IgD-negative memory B cell (primary cell): ENCODE measurements at regions not wholly inside any gene's neighbourhood (a gene's known extent, or its start where the extent isn't known, plus 50 kb on each side); places are given as distances from the start of the nearest gene placed in this dataset.

ENCODE experiments used
- H3K27ac Mint-ChIP-seq, 3 donors: one replicate each; pipeline ENCODE4 v1.8.0; 2020 to 2022; ENCODE audit warnings: mild to moderate bottlenecking in 3 of 3, mixed read lengths in 3 of 3, moderate library complexity in 1 of 3
- H3K27me3 Mint-ChIP-seq: one replicate; pipeline ENCODE4 v1.8.0; 2021; ENCODE audit warnings: mixed read lengths
- H3K36me3 Mint-ChIP-seq: one replicate; pipeline ENCODE4 v1.8.0; 2020; ENCODE audit warnings: mild to moderate bottlenecking, mixed read lengths
- H3K4me1 Mint-ChIP-seq, 3 donors: one replicate each; pipeline ENCODE4 v1.8.0; 2020 to 2022; ENCODE audit warnings: mixed read lengths in 3 of 3, mild to moderate bottlenecking in 1 of 3
- H3K4me3 Mint-ChIP-seq, 4 donors: one replicate each; pipeline ENCODE4 v1.8.0; 2020 to 2022; ENCODE audit warnings: mild to moderate bottlenecking in 4 of 4, mixed read lengths in 4 of 4, moderate library complexity in 3 of 4
- H3K9me3 Mint-ChIP-seq, 3 donors: one replicate each; pipeline ENCODE4 v1.8.0; 2020 to 2021; ENCODE audit warnings: mixed read lengths in 3 of 3, mild to moderate bottlenecking in 1 of 3

DNA sequence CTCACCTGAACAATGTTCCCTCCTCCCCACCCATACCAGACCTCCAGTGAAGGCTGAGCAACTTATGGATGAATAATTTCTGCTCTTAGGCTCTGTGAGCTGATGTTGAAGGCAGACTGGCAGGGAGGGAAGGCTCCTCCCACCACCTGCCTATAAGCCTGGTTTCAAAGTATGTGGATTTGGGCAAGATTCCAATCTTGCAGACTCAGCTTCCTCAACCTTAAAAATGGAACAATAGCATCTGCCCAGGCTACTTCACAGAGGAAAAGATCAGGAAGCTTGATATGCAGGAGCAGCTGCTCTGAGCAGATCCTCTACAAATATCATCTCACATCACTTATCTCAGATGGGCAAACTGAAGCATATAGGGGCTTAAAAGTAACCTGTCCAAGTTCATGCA, 112.2 kb downstream of the ZFP36L2 start:
- H3K27ac Mint-ChIP-seq, result peak overlapping the region in 2 of 3 donors; percentile 28 to 77
- peaks cover 5 to 6% (median 6%) of the 10 kb centered on the region in 3 donors for H3K4me1 Mint-ChIP-seq
- H3K9me3 Mint-ChIP-seq, result peaks cover 0 to 3% (median 0%) of the 10 kb centered on the region in 3 donors
- peaks cover 4% of the 10 kb centered on the region for H3K27me3 Mint-ChIP-seq
- no peaks in the 10 kb centered on the region for H3K36me3 Mint-ChIP-seq
- no peak overlapping the region for H3K4me3 Mint-ChIP-seq

DNA sequence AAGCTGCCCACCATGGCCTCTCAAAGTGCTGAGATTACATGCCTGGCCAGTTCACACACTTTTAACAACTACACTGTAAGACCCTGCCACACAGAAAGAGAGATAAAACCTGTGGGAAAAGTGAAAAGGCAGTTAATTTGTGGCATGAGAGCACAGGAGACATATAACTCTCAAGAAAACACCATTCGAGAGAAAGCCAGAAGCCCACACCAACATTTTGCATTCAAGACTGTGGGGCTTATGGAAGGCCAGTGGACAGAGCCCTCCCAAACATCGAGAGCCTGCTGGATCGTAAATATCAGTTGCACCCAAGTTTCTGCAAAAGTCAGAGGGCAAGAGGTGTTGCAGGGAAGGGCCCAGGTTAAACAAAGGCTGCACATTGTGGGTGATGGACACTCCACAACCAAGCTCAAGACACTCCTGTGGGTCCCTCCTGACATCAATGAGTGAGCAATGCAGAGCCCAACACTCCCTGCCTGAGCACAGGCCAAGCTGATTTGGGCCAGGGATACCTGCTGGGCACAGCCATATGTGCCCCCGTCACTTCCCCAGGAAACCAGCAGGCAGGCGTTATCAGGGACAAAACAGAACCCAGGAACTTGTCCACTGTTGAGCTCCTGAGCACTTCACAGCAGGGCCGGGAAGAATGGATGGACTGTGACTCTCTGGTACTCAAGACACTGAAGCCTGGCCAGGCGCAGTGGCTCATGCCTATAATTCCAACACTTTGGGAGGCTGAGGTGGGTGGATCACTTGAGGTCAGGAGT, 114.4 kb downstream of the ZFP36L2 start:
- peaks cover 23 to 26% (median 24%) of the 10 kb centered on the region in 3 donors for H3K4me1 Mint-ChIP-seq
- peak overlapping the region in 1 of 3 donors; percentile 57 for H3K27ac Mint-ChIP-seq
- H3K27me3 Mint-ChIP-seq, result peaks cover 5% of the 10 kb centered on the region
- H3K9me3 Mint-ChIP-seq, result no peaks in the 10 kb centered on the region
- no peaks in the 10 kb centered on the region for H3K36me3 Mint-ChIP-seq
- H3K4me3 Mint-ChIP-seq, result peak overlapping the region in 1 of 4 donors; percentile 70

GRCh38 chr2:43110442-43110871, 115.9 kb downstream of the ZFP36L2 start:
- no peak overlapping the region for H3K27ac Mint-ChIP-seq
- no peaks in the 10 kb centered on the region for H3K36me3 Mint-ChIP-seq
- H3K27me3 Mint-ChIP-seq, result peaks cover 5% of the 10 kb centered on the region
- H3K4me1 Mint-ChIP-seq, result peaks cover 34 to 40% (median 38%) of the 10 kb centered on the region in 3 donors
- no peak overlapping the region for H3K4me3 Mint-ChIP-seq
- no peaks in the 10 kb centered on the region for H3K9me3 Mint-ChIP-seq

DNA sequence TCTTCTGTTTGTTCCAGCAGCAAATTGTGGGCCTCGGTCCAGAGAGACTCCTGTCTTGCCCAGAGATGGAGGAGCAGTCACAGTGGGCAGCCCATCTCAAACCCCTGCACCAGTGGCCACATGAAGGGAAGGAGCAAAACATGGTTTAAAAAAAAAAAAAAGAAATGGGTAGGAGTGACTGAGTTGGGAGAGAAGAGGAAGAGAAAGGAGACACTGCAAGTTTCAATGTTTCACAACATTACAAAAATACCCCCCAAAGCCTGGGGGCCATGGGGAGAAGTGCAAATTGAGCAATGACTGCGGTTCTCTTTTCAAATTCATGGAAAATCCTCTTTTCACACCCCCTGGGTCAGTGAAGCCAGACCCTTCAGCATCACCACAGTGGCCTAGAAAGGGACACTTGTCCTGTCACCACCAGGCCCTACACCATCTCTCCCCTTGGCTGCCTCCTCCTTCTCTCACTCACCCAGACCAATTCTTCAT, 117.1 kb downstream of the ZFP36L2 start:
- Mint-ChIP-seq H3K27ac (peak overlapping the region; percentile 78 to 100 (median 89)), H3K36me3 (peaks cover under 1% of the 10 kb centered on the region), H3K4me3 (peak overlapping the region in 3 of 4 donors; percentile 28 to 82 (median 77)), H3K27me3 (peaks cover 2% of the 10 kb centered on the region), H3K4me1 (peaks cover 34 to 45% (median 42%) of the 10 kb centered on the region in 3 donors), H3K9me3 (no peaks in the 10 kb centered on the region)

DNA sequence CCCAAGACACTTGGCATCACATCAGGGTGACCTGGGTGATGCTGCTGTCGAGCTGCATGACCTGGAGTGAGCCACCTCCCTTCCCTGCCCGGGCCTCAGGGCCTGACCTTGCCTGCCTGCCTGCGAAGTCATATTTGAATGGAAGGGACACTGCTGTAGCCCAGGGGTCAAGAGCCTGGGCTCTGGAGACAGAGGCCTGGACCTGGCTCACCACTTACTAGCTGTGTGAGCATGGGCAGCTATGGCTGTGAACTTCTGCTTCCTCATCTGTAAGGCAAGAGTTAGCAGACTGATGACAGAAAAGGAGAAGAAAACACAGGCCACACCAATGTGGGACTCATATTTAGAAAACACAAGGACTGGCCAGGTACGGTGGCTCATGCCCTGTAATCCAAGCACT, 118.7 kb downstream of the ZFP36L2 start:
- Mint-ChIP-seq H3K4me3 (peak overlapping the region in 3 of 4 donors; percentile 23 to 79 (median 78)), H3K36me3 (peaks cover 3% of the 10 kb centered on the region), H3K4me1 (peaks cover 36 to 49% (median 45%) of the 10 kb centered on the region in 3 donors), H3K9me3 (peaks cover 0 to 2% (median 2%) of the 10 kb centered on the region in 3 donors), H3K27ac (peak overlapping the region; percentile 92 to 100 (median 97)), H3K27me3 (peaks cover 2% of the 10 kb centered on the region)

DNA sequence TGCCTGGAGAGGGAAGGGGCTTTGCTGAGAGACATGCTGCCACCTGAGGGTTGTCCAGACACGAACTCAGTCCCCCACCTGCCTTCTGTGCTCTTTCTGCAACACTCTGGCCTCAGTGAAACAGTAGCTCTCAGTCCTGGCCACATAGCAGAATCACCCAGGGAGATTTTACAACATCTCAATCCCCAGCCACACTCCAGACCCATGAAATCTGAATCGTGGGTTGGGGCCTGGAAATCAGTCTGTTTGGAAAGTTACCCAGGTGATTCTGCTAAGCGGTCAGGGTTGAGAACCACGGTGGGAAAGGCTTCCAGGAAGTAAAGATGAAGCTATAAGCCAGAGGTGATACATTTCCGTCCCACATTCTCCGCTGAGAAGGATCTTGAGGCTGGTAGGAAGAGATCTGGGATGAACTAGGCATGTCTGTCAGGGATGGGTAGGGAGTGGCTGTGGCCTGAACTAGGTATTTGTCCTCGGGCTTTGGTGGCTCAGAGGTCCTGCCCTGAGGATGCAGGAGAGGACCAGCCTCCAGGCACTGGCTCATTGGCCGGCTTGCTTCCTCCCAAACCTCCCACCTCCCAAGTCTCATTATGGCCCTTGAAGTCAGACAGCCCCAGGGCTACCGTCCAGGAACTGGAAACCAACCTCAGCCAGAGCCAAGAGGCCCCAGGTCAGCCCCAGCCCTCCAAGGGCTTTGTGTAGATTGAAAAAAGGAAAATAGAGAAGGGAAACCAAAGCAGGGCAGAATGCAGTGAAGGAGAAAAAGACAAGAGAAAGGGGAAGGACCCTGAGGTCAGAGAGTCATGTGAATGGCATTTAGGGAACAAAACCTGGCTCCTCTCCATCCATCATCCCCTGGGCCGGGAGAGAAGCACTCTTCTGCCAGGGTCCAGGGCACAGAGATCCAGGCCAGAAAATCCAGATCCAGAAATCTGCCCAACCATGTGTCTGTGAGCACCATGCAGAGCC, 119.6 kb downstream of the ZFP36L2 start:
- Mint-ChIP-seq H3K9me3 (peaks cover 0 to 2% (median 2%) of the 10 kb centered on the region in 3 donors), H3K4me3 (peak overlapping the region; percentile 48 to 88 (median 78)), H3K4me1 (peaks cover 36 to 49% (median 45%) of the 10 kb centered on the region in 3 donors), H3K36me3 (peaks cover 3% of the 10 kb centered on the region), H3K27ac (peak overlapping the region; percentile 92 to 100 (median 97)), H3K27me3 (peaks cover 2% of the 10 kb centered on the region)

DNA sequence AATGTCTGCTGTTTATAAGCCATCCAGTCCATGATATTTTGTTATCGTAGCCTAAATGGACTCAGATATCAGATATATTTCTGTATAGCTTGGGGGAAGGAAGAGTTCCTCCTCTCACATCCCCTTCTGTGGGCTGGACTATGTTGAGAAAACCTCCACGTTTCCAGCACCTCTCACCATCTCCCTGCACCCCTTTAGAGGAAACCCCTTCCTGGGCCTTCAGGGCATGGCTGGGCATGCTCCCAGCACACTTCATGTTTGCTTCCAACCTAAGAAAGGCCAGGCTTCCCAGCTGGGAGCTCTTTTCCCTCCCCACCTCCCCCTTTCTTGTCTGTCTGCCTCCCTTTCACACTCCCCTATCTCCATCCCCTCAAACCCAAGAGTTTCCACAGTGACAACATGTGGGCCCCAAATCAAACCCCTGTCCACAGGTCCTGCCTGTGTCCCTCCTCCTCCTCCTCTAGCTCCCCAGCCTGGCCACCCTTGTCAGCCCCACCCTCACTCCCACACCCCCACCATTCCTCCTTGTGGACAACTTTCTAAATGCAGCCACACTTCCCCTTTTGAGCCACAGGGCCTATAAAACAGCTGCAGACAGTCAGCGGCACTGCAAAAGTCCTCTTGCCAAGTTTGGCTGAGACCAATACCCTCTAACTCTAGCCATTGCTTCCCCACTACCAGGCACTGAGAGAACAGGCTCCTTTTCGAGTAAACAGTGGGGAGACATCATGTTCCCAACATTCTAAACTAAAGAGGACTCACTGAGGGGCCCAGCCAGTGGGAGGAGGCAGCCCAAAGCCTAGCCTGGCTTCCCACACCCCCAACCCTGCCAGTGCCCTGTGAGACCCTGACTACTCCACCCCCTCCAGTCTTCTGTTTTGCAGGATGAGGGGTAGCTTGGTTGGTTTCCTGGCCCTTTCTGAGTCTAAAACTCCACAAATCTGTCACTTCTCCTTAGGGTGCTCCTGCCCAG, 120.5 kb downstream of the ZFP36L2 start:
- Mint-ChIP-seq H3K4me1 (peaks cover 36 to 49% (median 45%) of the 10 kb centered on the region in 3 donors), H3K4me3 (peak overlapping the region in 3 of 4 donors; percentile 78 to 79 (median 79)), H3K9me3 (peaks cover 0 to 2% (median 2%) of the 10 kb centered on the region in 3 donors)

GRCh38 chr2:43104763-43105162, 121.6 kb downstream of the ZFP36L2 start:
- Mint-ChIP-seq H3K36me3 (peaks cover 3% of the 10 kb centered on the region), H3K27me3 (peaks cover 2% of the 10 kb centered on the region), H3K27ac (no peak overlapping the region), H3K4me3 (no peak overlapping the region), H3K9me3 (peaks cover 0 to 2% (median 2%) of the 10 kb centered on the region in 3 donors), H3K4me1 (peaks cover 36 to 49% (median 44%) of the 10 kb centered on the region in 3 donors)

More for the DNA sequence above, 120.5 kb downstream of the ZFP36L2 start:
- Mint-ChIP-seq H3K27me3 (peaks cover 2% of the 10 kb centered on the region), H3K27ac (peak overlapping the region; percentile 92 to 100 (median 97)), H3K36me3 (peaks cover 3% of the 10 kb centered on the region)

DNA sequence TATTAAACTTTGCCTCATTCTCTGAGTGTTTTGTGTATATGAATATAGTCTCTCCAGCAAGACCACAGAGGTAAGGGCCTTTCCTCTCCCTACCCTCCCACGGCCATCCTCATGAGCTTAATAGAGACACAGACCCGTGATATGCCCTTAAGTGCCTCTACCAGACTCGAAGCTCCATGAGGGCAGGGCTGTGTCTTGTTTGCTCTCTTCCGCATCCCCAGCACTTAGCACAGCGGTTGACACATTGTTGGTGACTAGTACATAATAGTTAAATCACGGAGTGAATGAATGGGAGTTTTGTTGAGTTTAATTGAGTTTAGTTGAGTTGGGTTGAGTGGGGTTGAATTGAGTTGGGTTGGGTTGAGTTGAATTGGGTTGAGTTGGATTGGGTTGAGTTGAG, 122.3 kb downstream of the ZFP36L2 start:
- Mint-ChIP-seq H3K27me3 (peaks cover 2% of the 10 kb centered on the region), H3K9me3 (peaks cover 0 to 2% (median 2%) of the 10 kb centered on the region in 3 donors), H3K4me1 (peaks cover 30 to 42% (median 39%) of the 10 kb centered on the region in 3 donors), H3K4me3 (peak overlapping the region in 2 of 4 donors; percentile 6 to 20), H3K27ac (peak overlapping the region in 1 of 3 donors; percentile 62), H3K36me3 (peaks cover 3% of the 10 kb centered on the region)

DNA sequence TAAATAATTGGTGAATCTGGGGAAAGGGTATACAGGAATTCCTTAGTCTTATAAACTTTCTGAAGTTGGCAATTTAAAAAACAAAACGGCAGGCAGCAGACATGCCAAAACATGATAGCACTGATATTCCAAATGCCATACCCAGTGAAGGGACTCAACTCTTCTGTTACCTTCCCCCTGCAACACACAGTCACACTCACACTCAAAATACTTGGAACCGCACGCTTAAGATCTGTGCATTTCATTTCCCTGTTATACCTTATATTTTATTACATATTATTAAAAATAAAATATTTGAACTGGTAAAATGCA, 123.4 kb downstream of the ZFP36L2 start:
- Mint-ChIP-seq H3K9me3 (peaks cover 0 to 2% (median 2%) of the 10 kb centered on the region in 3 donors), H3K4me1 (peaks cover 23 to 37% (median 30%) of the 10 kb centered on the region in 3 donors), H3K27ac (peak overlapping the region in 1 of 3 donors; percentile 9), H3K4me3 (no peak overlapping the region), H3K36me3 (peaks cover 3% of the 10 kb centered on the region), H3K27me3 (peaks cover 2% of the 10 kb centered on the region)

DNA sequence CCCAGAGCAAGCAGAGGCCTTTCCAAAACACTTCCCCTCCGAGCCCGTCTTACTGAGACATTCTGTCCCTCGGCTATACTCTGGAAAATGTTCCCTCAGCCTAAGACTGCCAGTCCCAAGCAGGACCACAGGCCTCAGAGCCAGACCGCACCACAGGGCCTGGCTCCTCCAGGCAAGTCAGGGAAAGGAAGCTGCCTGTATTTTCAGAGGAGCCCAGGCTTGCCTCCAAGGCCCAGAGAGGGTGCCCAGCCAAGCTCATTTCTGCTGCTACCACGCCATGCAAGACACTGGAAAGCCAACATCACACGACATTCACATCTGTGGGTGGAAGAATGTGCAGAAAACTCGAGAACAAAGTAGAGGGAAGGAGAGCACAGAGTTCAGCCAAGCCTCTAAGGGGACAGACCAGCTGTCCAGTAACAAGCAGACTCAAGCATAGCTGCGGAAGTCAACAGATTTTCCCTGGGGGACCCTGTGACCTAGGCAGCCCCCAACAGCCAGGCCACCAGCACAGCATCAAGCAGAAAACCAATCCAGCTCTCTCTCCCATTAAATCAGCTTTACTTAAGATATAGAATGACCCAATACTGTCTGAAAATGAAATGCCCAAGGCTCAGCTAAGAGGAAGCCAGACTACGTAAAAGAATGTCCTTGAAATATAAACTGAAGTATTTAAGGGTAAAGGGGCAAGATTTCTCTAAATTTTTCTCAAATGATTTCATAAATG, 123.9 kb downstream of the ZFP36L2 start:
- H3K36me3 Mint-ChIP-seq, result peaks cover 5% of the 10 kb centered on the region
- peak overlapping the region in 2 of 3 donors; percentile 9 to 85 for H3K27ac Mint-ChIP-seq
- H3K9me3 Mint-ChIP-seq, result peaks cover 0 to 2% (median 2%) of the 10 kb centered on the region in 3 donors
- H3K4me3 Mint-ChIP-seq, result no peak overlapping the region
- peaks cover 5% of the 10 kb centered on the region for H3K27me3 Mint-ChIP-seq
- peaks cover 22 to 35% (median 30%) of the 10 kb centered on the region in 3 donors for H3K4me1 Mint-ChIP-seq

GRCh38 chr2:43101751-43102150, 124.7 kb downstream of the ZFP36L2 start:
- Mint-ChIP-seq H3K4me1 (peaks cover 14 to 28% (median 23%) of the 10 kb centered on the region in 3 donors), H3K27me3 (peaks cover 3% of the 10 kb centered on the region), H3K27ac (no peak overlapping the region), H3K4me3 (no peak overlapping the region), H3K9me3 (peaks cover 0 to 2% (median 2%) of the 10 kb centered on the region in 3 donors), H3K36me3 (peaks cover 5% of the 10 kb centered on the region)
